ENCODE measurements at regions not wholly inside any gene's neighbourhood (a gene's known extent, or its start where the extent isn't known, plus 50 kb on each side); places are given as distances from the start of the nearest gene placed in this dataset.
"Not testable (repeated sequence)": the region's sequence is repeated elsewhere in the genome, so short reads cannot be mapped to it uniquely, and the experiment has no call there.

- DNase-seq (ENCODE audit: low read depth, low spot score), result no peak
Measured at GRCh38 chr11:34001557-34002064, 49.9 kb upstream of the CAPRIN1 start.

DNA sequence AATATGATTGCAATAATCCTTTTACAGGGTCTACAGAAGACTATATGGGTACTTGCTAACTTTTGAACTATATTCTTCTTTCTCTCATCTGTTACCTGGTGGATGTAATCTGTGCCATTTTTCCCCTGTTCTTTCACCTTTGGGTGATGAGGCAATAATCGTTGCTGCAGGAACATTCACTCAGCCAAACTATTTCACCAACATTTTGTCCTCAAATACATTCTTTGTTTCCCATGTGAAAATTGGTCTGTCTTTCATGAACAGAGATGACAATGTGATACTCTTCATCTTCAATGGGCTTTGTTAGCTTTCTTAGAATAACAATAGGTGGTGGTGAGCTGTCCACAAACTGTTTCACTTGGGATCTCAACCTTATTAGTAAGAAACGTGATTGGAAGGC, 52.1 kb upstream of the CAPRIN1 start:
- no peak for DNase-seq (ENCODE audit: low read depth, low spot score)

DNA sequence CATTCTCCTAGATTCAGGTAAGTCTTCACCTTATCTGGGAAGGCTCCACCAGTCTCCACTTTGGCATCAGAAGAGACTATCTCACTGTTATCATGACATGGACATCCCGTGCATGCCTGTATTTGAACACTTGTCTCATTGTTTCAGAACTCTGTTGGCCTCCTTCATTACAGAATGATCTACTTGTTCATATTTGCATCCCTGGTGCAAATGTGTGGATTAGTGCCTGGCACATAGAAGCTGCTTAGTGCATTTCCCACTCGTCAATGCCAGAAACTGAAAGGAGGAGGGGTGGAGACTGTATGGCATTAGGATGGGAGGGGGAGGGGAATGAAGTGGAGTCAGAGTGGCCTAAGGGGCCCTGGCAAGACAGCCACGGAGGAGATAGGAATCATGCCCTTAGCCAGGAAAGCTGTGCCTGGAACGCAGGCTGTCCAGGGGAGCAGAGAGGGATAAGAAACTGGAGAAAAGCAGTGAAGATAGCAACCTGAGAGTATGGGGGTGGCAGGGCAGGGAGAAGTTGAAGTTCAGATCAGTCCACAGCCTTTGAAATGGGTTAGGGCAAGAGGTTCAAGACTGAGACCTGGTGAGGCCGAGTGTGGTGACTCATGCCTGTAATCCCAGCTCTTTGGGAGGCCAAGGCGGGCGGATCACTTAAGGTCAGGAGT, 53.8 kb upstream of the CAPRIN1 start:
- peak; percentile 36 for DNase-seq (ENCODE audit: low read depth, low spot score)

- peak; percentile 83 for DNase-seq (ENCODE audit: low read depth, low spot score)
Measured at GRCh38 chr11:33996498-33997454, 54.8 kb upstream of the CAPRIN1 start.

DNA sequence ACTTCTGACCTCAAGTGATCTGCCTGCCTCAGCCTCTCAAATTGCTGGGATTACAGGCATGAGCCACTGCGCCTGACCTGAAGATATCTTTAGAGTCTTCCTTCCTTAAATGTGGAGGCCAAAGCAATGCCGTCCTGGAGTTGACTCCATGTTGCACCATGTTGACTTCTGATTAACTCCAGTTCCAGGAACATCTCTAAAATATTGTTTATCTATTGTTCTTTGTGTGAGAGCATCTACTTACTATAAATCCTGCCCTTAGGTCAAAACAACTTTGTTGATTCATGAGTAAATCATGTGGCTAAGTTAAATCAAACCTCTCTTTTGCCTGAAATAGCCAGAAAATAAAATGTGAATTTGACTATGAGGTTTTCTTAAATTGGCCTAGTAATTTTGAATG, 56.6 kb upstream of the CAPRIN1 start:
- no peak for DNase-seq (ENCODE audit: low read depth, low spot score)

DNA sequence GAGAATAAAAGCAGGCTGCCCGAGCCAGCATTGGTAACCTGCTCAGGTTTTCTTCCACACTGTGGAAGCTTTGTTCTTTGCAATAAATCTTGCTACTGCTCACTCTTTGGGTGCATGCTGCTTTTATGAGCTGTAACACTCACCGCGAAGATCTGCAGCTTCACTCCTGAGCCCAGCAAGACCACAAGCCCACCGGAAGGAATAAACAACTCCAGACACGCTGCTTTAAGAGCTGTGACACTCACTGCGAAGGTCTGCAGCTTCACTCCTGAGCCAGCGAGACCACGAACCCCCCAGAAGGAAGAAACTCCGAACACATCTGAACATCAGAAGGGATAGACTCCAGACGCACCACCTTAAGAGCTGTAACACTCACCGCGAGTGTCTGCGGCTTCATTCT, 60.4 kb upstream of the CAPRIN1 start:
- not testable (repeated sequence) for DNase-seq (ENCODE audit: low read depth, low spot score)

DNA sequence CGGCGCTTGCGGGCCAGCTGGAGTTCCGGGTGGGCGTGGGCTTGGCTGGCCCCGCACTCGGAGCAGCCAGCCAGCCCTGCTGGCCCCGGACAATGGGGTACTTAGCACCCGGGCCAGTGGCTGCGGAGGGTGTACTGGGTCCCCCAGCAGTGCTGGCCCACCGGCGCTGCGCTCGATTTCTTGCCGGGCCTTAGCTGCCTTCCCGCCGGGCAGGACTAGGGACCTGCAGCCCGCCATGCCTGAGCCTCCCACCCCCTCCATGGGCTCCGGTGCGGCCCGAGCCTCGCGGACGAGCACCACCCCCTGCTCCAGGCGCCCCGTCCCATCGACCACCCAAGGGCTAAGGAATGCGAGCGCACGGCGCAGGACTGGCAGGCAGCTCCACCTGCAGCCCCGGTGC, 61.4 kb upstream of the CAPRIN1 start:
- DNase-seq (ENCODE audit: low read depth, low spot score), result not testable (repeated sequence)

DNA sequence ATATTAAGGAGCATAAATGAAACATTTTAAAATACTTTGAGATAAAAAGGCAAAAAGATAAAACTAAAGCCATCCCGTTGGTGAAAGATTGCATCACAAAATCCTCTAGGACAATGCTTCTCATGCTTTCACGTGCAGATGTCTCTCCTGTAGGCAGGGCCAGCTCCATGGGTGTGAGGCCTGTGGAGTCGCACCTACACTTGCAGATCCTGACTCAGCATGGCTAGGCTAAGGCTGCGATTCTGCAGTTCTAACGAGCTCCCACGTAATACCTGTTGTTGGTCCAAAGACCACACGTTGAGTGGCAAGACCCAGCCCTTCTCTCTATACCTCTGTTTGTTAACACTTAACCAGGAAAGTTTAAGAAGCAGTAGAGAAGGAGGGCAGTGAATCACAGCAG, 62.1 kb upstream of the CAPRIN1 start:
- no peak for DNase-seq (ENCODE audit: low read depth, low spot score)

- no peak for DNase-seq (ENCODE audit: low read depth, low spot score)
Measured at GRCh38 chr11:33988586-33989370, 62.8 kb upstream of the CAPRIN1 start.

DNA sequence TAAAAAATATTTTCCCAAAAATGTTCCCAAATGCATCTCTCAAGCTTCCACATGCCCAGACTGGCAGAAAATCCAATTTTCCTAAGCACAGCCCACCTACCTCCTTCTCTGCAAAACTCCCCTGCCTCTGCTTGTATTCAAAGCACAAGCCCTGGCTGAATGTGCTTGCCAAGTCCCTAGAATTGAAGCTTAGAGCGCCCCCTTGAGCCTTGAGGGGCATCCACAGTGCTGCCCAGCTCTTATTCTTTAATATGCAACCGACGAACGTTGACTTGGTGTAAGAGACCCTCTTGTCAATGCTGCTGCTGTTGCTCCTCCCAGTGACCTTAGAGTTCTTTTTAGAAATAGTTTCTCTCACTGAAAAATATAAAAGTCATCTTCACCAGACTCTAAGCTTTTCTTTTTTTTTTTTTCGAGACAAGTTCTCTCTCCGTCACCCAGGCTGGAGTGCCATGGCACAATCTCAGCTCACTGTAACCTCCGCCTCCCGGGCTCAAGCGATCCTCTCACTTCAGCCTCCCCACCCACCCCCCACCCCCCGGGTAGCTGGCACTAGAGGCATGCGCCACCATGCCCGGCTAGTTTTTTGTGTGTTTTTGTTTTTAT, 63.5 kb upstream of the CAPRIN1 start:
- DNase-seq (ENCODE audit: low read depth, low spot score), result peak; percentile 85

DNA sequence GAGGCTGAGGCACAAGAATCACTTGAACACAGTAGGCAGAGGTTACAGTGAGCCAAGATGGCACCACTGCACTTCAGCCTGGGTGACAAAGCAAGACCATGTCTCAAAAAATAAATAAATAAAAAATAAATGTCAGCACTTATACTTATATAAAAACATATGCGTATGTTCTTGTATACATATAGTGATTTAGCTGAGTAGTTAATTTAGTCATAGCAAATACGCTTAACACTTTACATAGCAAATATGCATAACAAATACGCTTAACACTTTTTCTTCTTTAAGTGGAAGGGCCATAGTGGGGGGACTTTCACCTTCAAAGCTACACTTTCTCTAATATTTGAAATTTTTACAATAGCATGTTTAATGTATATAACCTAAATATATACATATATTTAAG, 64.0 kb upstream of the CAPRIN1 start:
- no peak for DNase-seq (ENCODE audit: low read depth, low spot score)

DNA sequence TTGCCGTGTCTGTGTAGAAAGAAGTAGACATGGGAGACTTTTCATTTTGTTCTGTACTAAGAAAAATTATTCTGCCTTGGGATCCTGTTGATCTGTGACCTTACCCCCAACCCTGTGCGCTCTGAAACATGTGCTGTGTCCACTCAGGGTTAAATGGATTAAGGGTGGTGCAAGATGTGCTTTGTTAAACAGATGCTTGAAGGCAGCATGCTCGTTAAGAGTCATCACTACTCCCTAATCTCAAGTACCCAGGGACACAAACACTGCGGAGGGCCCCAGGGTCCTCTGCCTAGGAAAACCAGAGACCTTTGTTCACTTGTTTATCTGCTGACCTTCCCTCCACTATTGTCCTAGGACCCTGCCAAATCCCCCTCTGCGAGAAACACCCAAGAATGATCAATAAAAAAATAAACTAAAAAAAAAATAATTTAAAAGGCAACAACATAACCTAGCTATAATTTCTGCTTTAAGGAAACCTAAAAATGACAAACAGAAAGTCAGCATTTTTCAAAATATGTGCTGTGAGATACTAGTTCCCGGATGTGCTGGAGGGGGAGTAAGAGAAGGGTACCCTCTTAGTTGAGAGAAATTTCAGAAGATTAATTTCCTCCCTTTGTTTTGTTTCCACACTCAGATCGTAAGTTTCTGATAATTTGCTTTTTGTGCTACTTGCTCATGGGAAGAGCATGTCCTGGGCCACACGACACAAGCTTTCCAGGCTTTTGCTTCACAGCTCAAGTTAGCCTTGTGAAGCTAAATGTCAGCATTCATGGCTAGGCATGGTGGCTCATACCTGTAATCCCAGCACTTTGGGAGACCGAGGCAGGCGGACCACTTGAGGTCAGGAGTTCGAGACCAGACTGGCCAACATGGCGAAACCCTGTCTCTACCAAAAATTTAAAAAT, 64.7 kb upstream of the CAPRIN1 start:
- not testable (repeated sequence) for DNase-seq (ENCODE audit: low read depth, low spot score)

DNA sequence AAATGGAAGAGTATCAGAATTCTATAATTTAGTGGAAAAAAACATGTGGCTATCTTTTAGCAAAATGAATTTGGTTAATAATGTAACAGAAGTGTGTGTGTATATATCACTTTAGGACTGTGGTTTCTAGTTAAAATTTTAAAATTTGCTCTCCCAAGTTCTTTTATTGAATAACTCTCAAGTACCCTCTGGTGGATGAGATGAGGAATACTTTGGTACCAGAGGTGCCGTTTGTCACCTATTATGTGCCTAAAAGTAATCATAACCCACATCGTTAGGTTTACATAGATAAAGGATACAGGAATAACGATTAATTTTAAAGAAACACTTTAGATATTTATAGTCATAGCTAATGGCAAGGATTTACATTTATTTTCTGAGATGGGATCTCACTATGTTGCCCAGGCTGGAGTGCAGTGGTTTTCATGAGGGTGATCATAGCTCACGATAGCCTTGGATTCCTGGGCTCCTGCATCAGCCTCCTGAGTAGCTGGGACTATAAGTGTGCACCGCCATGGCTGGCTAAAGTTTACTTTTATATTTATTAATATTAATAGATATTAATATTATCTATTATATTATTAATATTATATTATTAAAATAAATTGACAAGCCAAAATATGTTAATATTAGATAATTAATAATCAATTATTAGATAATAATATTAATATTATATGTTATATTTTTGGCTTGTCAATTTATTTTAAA, 66.7 kb upstream of the CAPRIN1 start:
- no peak for DNase-seq (ENCODE audit: low read depth, low spot score)

DNA sequence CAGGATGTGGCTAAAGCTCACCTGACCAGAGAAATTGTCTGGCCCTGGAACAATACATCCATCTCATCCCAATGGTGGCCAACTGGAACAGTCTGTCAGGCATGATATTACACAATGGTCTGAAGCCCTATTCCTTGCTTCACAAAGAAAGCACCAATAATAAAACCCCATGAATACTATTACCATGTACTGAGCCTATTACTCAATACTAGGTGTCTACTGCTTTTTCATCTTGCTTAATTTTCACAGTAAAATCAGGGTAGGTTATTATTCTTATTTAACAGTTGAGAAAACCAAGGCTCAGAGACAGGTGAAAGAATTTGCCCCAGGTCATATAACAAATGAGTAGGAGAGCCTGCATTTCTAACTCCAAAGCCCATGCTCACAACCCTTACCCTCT, 68.9 kb upstream of the CAPRIN1 start:
- no peak for DNase-seq (ENCODE audit: low read depth, low spot score)

DNA sequence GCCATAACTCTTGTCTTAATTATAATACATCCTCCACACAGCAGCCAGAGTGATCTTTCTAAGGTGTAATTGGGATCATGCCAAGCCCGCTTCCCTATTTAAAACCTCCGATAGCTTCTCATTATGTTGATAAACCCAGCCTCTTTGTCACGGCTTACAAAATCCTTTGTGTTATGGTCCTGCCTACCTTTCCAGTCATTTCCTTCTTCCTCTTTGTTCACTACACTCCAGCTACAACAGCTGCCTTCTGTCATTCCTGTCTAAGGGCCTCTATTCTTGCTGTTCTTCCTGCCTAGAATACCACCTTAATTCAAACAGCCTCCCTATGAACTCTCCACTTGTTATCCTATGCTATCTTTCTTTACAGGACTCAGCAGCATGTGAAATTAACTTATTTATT, 70.6 kb upstream of the CAPRIN1 start:
- no peak for DNase-seq (ENCODE audit: low read depth, low spot score)

DNA sequence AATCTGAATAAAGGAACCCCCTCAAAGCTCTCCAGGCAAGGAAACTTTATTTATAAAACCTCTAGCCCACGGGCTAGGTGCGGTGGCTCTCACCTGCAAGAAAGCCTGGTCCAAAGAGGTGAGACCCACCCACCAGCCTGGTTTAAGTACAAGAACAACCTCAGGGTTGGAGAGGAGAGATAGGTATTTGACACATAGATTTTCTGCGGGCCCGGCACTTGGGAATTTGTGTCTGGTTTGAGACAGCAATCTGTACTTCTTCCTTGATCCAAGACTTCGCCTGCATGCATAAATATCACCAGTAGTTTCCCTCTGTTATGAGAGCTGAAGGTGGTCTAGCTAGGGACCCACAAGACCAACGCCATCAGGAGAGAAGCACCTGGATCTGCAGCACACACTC, 73.2 kb upstream of the CAPRIN1 start:
- no peak for DNase-seq (ENCODE audit: low read depth, low spot score)

GRCh38 chr11:33977676-33978075, 73.9 kb upstream of the CAPRIN1 start:
- no peak for DNase-seq (ENCODE audit: low read depth, low spot score)

GRCh38 chr11:33976495-33977199, 74.9 kb upstream of the CAPRIN1 start:
- peak; percentile 17 for DNase-seq (ENCODE audit: low read depth, low spot score)

DNA sequence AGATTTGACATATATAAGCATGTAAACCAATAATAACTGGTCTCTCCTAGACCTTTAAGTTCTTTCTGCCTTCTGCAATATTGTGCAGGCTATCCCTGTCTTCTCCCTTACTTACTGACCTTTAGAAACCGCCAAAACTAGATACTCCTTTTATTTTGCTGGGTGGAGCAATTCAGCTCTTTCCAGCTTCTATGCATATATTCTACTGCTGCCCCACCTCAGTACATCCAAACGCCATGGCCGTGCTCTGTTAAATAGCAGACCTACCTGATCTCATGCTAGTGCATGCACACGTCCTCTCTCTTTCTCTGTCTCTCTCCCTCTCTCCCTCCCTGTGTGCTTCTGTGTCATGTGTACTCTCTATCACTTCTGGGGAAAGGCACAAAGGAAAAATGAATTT, 76.7 kb upstream of the CAPRIN1 start:
- DNase-seq (ENCODE audit: low read depth, low spot score), result no peak

Data from astrocyte of the hippocampus (primary cell).